ENCODE measurements at regions not wholly inside any gene's neighbourhood (a gene's known extent, or its start where the extent isn't known, plus 50 kb on each side); places are given as distances from the start of the nearest gene placed in this dataset.

GRCh38 chr2:33735096-33735495 lies 136.0 kb upstream of the FAM98A start:
- H3K4me3 ChIP-seq: no peak overlapping the region
- ATAC-seq: no peak
- WGBS, 2 donors (ENCODE audit: low coverage in 1 of 2): 56 to 75% methylated on average over 1 of the region's 1 CpG
- no peak overlapping the region for H3K27ac ChIP-seq
- TF ChIP-seq CTCF (IDR thresholded peaks at IDR 0.05) (no peak), POLR2AphosphoS5 (IDR thresholded peaks at IDR 0.05) (no peak), POLR2A (IDR thresholded peaks at IDR 0.05) (no peak), EP300 (IDR thresholded peaks at IDR 0.05) (no peak)
- H3K9me3 ChIP-seq: no peaks in the 10 kb centered on the region
- no peaks in the 10 kb centered on the region for H3K27me3 ChIP-seq
- no peaks in the 10 kb centered on the region for H3K36me3 ChIP-seq
- no peaks in the 10 kb centered on the region for H3K4me1 ChIP-seq

DNA sequence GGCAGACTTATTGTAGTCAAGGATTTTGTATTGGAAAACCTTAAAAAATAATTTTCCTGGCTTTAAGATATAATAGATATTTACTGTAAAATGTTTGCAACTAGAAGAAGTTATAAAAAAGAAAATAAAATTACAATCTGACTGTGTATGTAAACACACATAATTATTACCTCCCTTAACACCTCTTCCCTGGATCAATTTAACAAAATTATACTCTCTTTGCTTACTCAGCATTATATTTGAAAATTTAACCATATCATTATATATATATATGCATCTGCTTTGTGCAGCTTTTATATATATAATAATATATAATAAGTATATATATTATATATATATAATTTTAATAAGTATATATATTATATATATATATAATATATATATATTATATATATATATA lies 131.7 kb upstream of the FAM98A start:
- no peak for ATAC-seq
- Histone ChIP-seq H3K4me3 (no peak overlapping the region), H3K9me3 (no peaks in the 10 kb centered on the region), H3K27me3 (no peaks in the 10 kb centered on the region), H3K36me3 (no peaks in the 10 kb centered on the region), H3K27ac (no peak overlapping the region), H3K4me1 (no peaks in the 10 kb centered on the region)
- TF ChIP-seq POLR2A (IDR thresholded peaks at IDR 0.05) (no peak), CTCF (IDR thresholded peaks at IDR 0.05) (no peak), EP300 (IDR thresholded peaks at IDR 0.05) (no peak), POLR2AphosphoS5 (IDR thresholded peaks at IDR 0.05) (no peak)

GRCh38 chr2:33730193-33730592 lies 131.1 kb upstream of the FAM98A start:
- WGBS, 2 donors (ENCODE audit: low coverage in 1 of 2): 91 to 100% methylated on average over 1 of the region's 1 CpG
- no peaks in the 10 kb centered on the region for H3K4me1 ChIP-seq
- ATAC-seq: no peak
- H3K36me3 ChIP-seq: no peaks in the 10 kb centered on the region
- no peak overlapping the region for H3K4me3 ChIP-seq
- no peaks in the 10 kb centered on the region for H3K27me3 ChIP-seq
- no peak for TF ChIP-seq POLR2AphosphoS5 (IDR thresholded peaks at IDR 0.05)
- no peak for TF ChIP-seq CTCF (IDR thresholded peaks at IDR 0.05)
- TF ChIP-seq POLR2A (IDR thresholded peaks at IDR 0.05): no peak
- TF ChIP-seq EP300 (IDR thresholded peaks at IDR 0.05): no peak
- no peaks in the 10 kb centered on the region for H3K9me3 ChIP-seq
- H3K27ac ChIP-seq: no peak overlapping the region

GRCh38 chr2:33729353-33729752 lies 130.3 kb upstream of the FAM98A start:
- Histone ChIP-seq H3K4me3 (no peak overlapping the region), H3K36me3 (no peaks in the 10 kb centered on the region)
- WGBS, 2 donors (ENCODE audit: low coverage in 1 of 2): 100% methylated on average over 1 of the region's 1 CpG

DNA sequence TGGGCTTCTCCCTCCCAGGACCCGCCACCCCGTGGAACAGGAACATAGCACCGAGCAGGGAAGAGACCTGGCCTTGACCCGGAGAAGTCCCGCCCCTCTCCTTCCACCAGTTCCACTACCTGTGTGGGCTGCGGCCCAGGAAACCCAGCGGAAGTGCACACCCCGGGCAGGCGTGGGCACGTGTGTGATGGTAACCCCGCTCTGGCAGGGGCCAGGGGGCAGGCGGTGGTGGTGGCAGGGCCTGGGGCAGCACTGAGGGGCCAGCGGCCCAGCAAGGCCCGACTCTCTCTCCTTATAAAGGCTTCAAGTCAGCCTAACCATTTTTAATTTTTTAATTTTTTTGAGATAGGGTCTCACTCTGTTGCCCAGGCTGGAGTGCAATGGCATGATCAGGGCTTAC lies 129.0 kb upstream of the FAM98A start:
- no peaks in the 10 kb centered on the region for H3K4me1 ChIP-seq
- no peaks in the 10 kb centered on the region for H3K27me3 ChIP-seq
- no peak overlapping the region for H3K27ac ChIP-seq
- no peak for ATAC-seq
- 60 to 100% methylated on average over 2 to 4 of the region's 14 CpGs for WGBS, 2 donors (ENCODE audit: low coverage in 1 of 2)
- H3K4me3 ChIP-seq: no peak overlapping the region
- no peaks in the 10 kb centered on the region for H3K9me3 ChIP-seq
- TF ChIP-seq EP300 (IDR thresholded peaks at IDR 0.05) (no peak), POLR2A (IDR thresholded peaks at IDR 0.05) (no peak), POLR2AphosphoS5 (IDR thresholded peaks at IDR 0.05) (no peak), CTCF (IDR thresholded peaks at IDR 0.05) (no peak)
- H3K36me3 ChIP-seq: no peaks in the 10 kb centered on the region

More at GRCh38 chr2:33729353-33729752, 130.3 kb upstream of the FAM98A start:
- Histone ChIP-seq H3K9me3 (no peaks in the 10 kb centered on the region), H3K27me3 (no peaks in the 10 kb centered on the region), H3K27ac (no peak overlapping the region), H3K4me1 (no peaks in the 10 kb centered on the region)
- TF ChIP-seq POLR2AphosphoS5 (IDR thresholded peaks at IDR 0.05) (no peak), POLR2A (IDR thresholded peaks at IDR 0.05) (no peak), CTCF (IDR thresholded peaks at IDR 0.05) (no peak), EP300 (IDR thresholded peaks at IDR 0.05) (no peak)
- no peak for ATAC-seq
